T-helper 2 cell treated with Interferon-gamma antibody and Interleukin-4, amounts not matched to agents 100 ng/mL and 5 ng/mL, for 36 hours (primary cell): ENCODE measurements at regions not wholly inside any gene's neighbourhood (a gene's known extent, or its start where the extent isn't known, plus 50 kb on each side); places are given as distances from the start of the nearest gene placed in this dataset.
"Not testable (repeated sequence)": the region's sequence is repeated elsewhere in the genome, so short reads cannot be mapped to it uniquely, and the experiment has no call there.

Experiments used
- intact Hi-C: fragments of 100-400 bp; cut with micrococcal nuclease; formaldehyde crosslinking; loops from one replicate; pipeline ENCODE4 v1.15.1; 2023

- intact Hi-C loops, result loop anchor here (5.0 to 10.0 kb wide), 3 partner anchors 193 to 285 kb away; partner anchors contain the start of genes SWT1 and TRMT1L
Measured at GRCh38 chr1:185442050-185442449, 125.0 kb upstream of the IVNS1ABP start.

- intact Hi-C loops, result loop anchor here (5.0 to 10.0 kb wide), 3 partner anchors 193 to 284 kb away; partner anchors contain the start of genes SWT1 and TRMT1L
Measured at GRCh38 chr1:185441605-185442004, 124.6 kb upstream of the IVNS1ABP start.

GRCh38 chr1:185440877-185441276 is 123.8 kb upstream of the IVNS1ABP start:
- intact Hi-C loops, result loop anchor here (1.0 to 10.0 kb wide), 5 partner anchors 102 to 687 kb away; partner anchors contain the start of genes EDEM3, SWT1 and TRMT1L

GRCh38 chr1:185439727-185440415 is 122.8 kb upstream of the IVNS1ABP start:
- intact Hi-C loops, result loop anchor here (1.0 to 10.0 kb wide), 8 partner anchors 19 to 686 kb away; partner anchors contain the start of genes EDEM3, IVNS1ABP, SWT1 and TRMT1L

GRCh38 chr1:185438936-185439335 is 121.9 kb upstream of the IVNS1ABP start:
- intact Hi-C loops, result loop anchor here (1.0 kb wide), 3 partner anchors 18 to 122 kb away; partner anchors contain the start of gene IVNS1ABP

- intact Hi-C loops, result no loop called here
Measured at GRCh38 chr1:185435696-185436379, 118.8 kb upstream of the IVNS1ABP start.

GRCh38 chr1:185434721-185435120 is 117.7 kb upstream of the IVNS1ABP start:
- intact Hi-C loops, result no loop called here

- intact Hi-C loops, result no loop called here
Measured at GRCh38 chr1:185433667-185434066, 116.6 kb upstream of the IVNS1ABP start.

- intact Hi-C loops, result no loop called here
Measured at GRCh38 chr1:185432948-185433347, 115.9 kb upstream of the IVNS1ABP start.

- intact Hi-C loops, result no loop called here
Measured at GRCh38 chr1:185431612-185432011, 114.6 kb upstream of the IVNS1ABP start.

GRCh38 chr1:185429668-185430067 is 112.6 kb upstream of the IVNS1ABP start:
- intact Hi-C loops, result not testable (repeated sequence)

- intact Hi-C loops, result no loop called here
Measured at GRCh38 chr1:185427776-185428175, 110.7 kb upstream of the IVNS1ABP start.

GRCh38 chr1:185427264-185427663 is 110.2 kb upstream of the IVNS1ABP start:
- intact Hi-C loops, result no loop called here

- intact Hi-C loops, result no loop called here
Measured at GRCh38 chr1:185426848-185427247, 109.8 kb upstream of the IVNS1ABP start.

GRCh38 chr1:185425163-185425562 is 108.1 kb upstream of the IVNS1ABP start:
- intact Hi-C loops, result no loop called here

GRCh38 chr1:185421485-185422107 is 104.6 kb upstream of the IVNS1ABP start:
- intact Hi-C loops, result loop anchor here (1.0 to 5.0 kb wide), 5 partner anchors 18 to 264 kb away; partner anchors contain the start of genes SWT1 and TRMT1L

GRCh38 chr1:185420588-185421081 is 103.6 kb upstream of the IVNS1ABP start:
- intact Hi-C loops, result loop anchor here (1.0 to 5.0 kb wide), 7 partner anchors 19 to 263 kb away; partner anchors contain the start of genes IVNS1ABP, SWT1 and TRMT1L

- intact Hi-C loops, result loop anchor here (1.0 to 5.0 kb wide), 6 partner anchors 80 to 263 kb away; partner anchors contain the start of genes IVNS1ABP, SWT1 and TRMT1L
Measured at GRCh38 chr1:185419718-185420117, 102.7 kb upstream of the IVNS1ABP start.

GRCh38 chr1:185418472-185418871 is 101.4 kb upstream of the IVNS1ABP start:
- intact Hi-C loops, result no loop called here

- intact Hi-C loops, result no loop called here
Measured at GRCh38 chr1:185412385-185413087, 95.5 kb upstream of the IVNS1ABP start.
